NT2/D1 (cell line): ENCODE measurements at regions not wholly inside any gene's neighbourhood (a gene's known extent, or its start where the extent isn't known, plus 50 kb on each side); places are given as distances from the start of the nearest gene placed in this dataset.

Source experiments
- SUZ12 ChIP-seq: IDR thresholded peaks from 2 replicates; pipeline ENCODE4 v1.6.1; 2011; ENCODE audit not compliant: insufficient read length, insufficient read depth; ENCODE audit errors: extremely low read depth
- YY1 ChIP-seq: IDR thresholded peaks from 2 replicates; pipeline ENCODE4 v1.6.1; 2011; ENCODE audit not compliant: insufficient read length, insufficient read depth
- ZNF274 ChIP-seq: IDR thresholded peaks from 2 replicates; pipeline ENCODE4 v1.6.1; 2011; ENCODE audit warnings: mild to moderate bottlenecking, low read depth, low read length

GRCh38 chr2:220064111-220065030, 436.9 kb downstream of the SLC4A3 start:
- TF ChIP-seq ZNF274 (no peak), SUZ12 (no peak), YY1 (no peak)
